ENCODE measurements at regions not wholly inside any gene's neighbourhood (a gene's known extent, or its start where the extent isn't known, plus 50 kb on each side); places are given as distances from the start of the nearest gene placed in this dataset.

GRCh38 chr2:180222644-180223043 is 215.5 kb upstream of the CWC22 start:
- TF ChIP-seq EZH2 (IDR thresholded peaks at IDR 0.05; ENCODE audit: low read depth) (no peak), CTCF (conservative IDR thresholded peaks at IDR 0.05) (no peak)
